ENCODE measurements at regions not wholly inside any gene's neighbourhood (a gene's known extent, or its start where the extent isn't known, plus 50 kb on each side); places are given as distances from the start of the nearest gene placed in this dataset.

DNA sequence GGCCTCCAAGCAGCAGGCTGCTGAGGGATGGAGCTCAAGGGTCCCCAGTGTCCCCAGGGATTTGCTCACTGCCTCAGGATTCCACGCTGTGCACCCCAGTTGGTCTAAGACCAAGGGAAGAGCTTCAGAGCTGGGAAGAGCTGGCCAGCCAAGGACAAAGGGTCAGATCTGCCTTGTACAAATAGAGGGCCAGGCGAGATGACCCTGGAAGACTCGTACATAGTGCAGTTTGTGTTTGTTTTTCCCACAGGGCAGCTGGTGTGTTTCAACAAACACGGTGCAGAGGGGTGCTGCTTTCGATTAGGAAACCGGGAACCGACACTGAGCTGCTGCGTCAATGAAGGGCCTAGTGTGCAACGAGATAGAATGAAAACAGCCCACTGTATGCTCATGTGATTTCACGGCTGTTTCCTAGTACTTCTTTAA, 56.1 kb upstream of the TRPM1 start (continued):
- TF ChIP-seq IKZF1 (conservative IDR thresholded peaks at IDR 0.05) (no peak), NR2F1 (conservative IDR thresholded peaks at IDR 0.05) (no peak), MEF2B (IDR thresholded peaks at IDR 0.05; ENCODE audit: partially characterized antibody, poor library complexity, severe bottlenecking) (no peak)
- TF ChIP-seq, protein P1, sequence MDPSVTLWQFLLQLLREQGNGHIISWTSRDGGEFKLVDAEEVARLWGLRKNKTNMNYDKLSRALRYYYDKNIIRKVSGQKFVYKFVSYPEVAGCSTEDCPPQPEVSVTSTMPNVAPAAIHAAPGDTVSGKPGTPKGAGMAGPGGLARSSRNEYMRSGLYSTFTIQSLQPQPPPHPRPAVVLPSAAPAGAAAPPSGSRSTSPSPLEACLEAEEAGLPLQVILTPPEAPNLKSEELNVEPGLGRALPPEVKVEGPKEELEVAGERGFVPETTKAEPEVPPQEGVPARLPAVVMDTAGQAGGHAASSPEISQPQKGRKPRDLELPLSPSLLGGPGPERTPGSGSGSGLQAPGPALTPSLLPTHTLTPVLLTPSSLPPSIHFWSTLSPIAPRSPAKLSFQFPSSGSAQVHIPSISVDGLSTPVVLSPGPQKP (IDR thresholded peaks at IDR 0.05; ENCODE audit: low read depth, low read length): no peak
- TF ChIP-seq, protein P2, sequence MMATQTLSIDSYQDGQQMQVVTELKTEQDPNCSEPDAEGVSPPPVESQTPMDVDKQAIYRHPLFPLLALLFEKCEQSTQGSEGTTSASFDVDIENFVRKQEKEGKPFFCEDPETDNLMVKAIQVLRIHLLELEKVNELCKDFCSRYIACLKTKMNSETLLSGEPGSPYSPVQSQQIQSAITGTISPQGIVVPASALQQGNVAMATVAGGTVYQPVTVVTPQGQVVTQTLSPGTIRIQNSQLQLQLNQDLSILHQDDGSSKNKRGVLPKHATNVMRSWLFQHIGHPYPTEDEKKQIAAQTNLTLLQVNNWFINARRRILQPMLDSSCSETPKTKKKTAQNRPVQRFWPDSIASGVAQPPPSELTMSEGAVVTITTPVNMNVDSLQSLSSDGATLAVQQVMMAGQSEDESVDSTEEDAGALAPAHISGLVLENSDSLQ (IDR thresholded peaks at IDR 0.05): no peak
- TF ChIP-seq, protein P3, sequence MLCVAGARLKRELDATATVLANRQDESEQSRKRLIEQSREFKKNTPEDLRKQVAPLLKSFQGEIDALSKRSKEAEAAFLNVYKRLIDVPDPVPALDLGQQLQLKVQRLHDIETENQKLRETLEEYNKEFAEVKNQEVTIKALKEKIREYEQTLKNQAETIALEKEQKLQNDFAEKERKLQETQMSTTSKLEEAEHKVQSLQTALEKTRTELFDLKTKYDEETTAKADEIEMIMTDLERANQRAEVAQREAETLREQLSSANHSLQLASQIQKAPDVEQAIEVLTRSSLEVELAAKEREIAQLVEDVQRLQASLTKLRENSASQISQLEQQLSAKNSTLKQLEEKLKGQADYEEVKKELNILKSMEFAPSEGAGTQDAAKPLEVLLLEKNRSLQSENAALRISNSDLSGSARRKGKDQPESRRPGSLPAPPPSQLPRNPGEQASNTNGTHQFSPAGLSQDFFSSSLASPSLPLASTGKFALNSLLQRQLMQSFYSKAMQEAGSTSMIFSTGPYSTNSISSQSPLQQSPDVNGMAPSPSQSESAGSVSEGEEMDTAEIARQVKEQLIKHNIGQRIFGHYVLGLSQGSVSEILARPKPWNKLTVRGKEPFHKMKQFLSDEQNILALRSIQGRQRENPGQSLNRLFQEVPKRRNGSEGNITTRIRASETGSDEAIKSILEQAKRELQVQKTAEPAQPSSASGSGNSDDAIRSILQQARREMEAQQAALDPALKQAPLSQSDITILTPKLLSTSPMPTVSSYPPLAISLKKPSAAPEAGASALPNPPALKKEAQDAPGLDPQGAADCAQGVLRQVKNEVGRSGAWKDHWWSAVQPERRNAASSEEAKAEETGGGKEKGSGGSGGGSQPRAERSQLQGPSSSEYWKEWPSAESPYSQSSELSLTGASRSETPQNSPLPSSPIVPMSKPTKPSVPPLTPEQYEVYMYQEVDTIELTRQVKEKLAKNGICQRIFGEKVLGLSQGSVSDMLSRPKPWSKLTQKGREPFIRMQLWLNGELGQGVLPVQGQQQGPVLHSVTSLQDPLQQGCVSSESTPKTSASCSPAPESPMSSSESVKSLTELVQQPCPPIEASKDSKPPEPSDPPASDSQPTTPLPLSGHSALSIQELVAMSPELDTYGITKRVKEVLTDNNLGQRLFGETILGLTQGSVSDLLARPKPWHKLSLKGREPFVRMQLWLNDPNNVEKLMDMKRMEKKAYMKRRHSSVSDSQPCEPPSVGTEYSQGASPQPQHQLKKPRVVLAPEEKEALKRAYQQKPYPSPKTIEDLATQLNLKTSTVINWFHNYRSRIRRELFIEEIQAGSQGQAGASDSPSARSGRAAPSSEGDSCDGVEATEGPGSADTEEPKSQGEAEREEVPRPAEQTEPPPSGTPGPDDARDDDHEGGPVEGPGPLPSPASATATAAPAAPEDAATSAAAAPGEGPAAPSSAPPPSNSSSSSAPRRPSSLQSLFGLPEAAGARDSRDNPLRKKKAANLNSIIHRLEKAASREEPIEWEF (IDR thresholded peaks at IDR 0.05; ENCODE audit: insufficient replicate concordance, low read depth, low read length): no peak
